ENCODE measurements at regions not wholly inside any gene's neighbourhood (a gene's known extent, or its start where the extent isn't known, plus 50 kb on each side); places are given as distances from the start of the nearest gene placed in this dataset.

DNA sequence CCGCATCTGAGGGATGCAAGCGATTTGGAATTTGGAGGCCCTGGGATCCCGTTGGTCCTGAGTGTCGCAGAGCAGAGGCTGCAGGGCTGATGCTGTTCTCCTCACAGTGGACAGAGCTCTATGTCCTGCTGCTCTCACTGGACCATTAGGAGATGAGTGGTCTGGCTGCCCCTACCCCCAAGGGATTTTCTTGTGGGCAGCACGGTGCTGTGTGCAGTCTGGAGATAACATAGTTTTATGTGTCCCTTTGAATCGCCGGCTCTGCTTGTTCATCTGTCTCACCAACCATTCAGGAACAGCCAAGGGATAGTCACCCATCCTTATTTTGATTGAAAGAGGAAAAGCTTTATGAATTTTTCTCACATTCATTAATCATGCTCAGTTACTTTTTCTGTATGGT is 49.9 kb downstream of the CHRM3 start:
- FAIRE-seq: no peak

DNA sequence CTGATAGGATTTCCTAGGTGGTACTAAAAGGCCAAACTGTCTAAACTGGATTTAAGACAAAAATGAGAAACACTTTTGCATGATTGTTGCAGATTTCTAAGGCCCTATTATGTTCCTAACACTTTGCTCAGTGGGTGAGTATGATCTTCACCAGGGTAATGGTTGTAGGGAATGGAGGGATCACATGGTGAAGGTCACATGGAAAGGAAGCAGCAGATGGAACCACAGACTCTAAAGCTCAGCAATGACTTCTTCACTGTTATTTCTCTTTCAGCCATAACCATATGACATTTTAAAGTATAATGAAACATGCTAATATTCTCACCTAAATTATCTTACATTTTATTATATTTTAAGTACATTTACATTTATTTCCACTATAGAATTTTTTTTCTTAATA is 51.5 kb downstream of the CHRM3 start:
- no peak for FAIRE-seq

DNA sequence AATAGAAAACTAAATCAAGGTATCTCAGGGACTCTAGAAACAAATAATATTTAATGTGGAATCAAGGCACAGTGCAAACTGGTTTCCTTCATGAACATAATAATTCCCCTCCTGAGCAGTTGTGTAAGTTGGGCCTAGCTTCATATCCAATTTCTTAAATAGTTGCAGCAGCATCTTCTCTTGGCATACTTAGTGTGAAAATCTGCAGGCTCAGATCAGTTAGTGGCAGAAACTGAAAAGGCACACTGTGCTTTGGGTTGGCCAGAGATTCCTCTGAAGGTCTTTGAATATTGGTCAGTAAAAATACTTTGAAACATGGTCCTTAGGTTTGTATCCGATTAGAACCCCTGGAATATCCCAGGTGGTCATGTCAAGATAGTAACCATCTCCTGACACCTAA is 52.5 kb downstream of the CHRM3 start:
- no peak for FAIRE-seq

DNA sequence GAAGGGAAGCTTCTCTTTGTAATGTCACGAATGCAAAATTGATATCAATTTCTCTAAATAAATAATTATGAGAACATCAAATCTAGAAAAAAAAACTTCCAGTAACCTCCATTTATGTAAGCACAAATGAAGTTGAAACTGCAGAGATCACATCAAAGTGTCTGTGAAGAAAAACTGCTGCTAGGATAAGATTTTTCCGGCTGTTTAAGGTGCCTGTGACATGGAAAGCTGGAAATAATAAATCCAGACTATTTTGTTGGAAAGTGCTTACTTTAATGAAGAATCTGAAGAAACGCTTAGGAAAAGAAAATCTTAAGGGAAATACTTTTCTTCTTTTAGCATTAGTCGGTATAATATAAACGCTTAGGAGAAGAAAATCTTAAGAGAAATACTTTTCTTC is 57.0 kb downstream of the CHRM3 start:
- no peak for FAIRE-seq

DNA sequence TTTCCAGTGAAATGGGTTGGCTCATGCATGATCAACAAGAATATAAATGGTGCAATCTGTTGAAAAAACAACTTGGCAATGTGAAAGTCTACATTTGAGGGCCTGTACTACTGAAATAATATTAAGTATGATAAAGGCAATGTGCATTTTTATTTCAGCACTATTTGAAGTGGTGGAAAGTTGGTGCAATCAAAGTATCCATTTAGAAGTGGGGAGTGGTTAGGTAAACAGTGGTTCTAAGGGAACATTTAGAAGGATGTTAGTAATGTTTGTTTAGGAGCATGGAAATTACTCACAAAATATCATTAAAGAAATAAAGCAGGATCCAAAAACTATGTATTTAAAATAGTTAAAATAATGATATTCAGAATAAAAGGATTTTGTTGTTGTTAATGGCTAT is 60.2 kb downstream of the CHRM3 start:
- peak; percentile 81 for FAIRE-seq

DNA sequence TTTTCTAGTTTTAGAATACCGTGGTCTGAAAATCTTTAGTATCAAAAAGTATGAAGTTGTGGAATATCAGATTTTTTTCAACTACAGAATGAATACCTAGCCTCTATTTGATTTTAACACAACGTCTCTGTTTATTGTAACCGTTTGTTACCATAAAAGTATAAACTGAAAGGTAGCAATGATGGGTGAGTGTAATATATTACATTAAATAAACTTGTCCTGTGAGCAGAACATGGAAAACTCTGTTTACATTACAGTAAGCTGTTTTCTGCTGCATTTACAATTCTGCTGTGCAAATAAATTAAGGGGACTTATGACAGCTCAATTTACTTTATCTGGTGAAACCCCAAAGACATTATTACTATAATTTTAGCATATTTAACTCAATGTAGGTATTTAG is 62.5 kb downstream of the CHRM3 start:
- FAIRE-seq: peak; percentile 99

DNA sequence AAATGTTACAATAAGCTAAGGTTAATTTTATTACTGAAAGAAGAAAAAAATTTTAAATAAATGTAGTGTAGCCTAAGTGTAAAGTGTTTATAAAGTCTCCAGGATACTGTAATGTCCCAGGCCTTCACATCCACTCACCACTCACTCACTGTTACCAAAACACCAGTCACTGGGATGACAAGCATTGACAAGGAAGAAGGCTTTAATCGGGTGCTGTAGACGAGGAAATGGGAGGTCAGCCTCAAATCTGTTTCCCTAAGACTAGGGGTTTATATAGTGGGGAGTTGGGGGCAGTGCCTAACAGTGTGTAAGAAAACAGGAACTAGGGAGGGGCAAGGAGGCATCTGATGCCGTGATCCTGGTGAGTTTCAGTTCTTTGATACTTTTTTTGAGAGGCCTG is 69.4 kb downstream of the CHRM3 start:
- FAIRE-seq: no peak

DNA sequence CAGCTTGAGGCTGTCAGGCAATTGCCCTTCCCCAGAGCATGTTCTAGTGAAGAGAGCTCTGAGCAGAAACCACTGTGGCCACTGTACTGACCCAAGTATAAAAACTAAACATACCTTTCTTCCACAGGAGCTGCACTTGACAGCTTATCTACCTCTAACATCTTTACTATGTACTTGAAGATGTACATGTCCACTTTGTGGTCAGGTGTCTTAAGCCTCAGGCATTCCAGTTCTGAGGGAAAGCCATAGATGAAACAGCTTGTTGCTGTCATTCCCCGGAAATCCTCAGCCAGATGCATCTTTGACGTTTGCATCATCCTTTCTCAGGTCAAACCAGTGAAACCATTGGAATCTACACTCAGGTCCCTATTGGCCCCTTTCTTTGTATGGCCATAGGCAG is 70.4 kb downstream of the CHRM3 start:
- FAIRE-seq: no peak

DNA sequence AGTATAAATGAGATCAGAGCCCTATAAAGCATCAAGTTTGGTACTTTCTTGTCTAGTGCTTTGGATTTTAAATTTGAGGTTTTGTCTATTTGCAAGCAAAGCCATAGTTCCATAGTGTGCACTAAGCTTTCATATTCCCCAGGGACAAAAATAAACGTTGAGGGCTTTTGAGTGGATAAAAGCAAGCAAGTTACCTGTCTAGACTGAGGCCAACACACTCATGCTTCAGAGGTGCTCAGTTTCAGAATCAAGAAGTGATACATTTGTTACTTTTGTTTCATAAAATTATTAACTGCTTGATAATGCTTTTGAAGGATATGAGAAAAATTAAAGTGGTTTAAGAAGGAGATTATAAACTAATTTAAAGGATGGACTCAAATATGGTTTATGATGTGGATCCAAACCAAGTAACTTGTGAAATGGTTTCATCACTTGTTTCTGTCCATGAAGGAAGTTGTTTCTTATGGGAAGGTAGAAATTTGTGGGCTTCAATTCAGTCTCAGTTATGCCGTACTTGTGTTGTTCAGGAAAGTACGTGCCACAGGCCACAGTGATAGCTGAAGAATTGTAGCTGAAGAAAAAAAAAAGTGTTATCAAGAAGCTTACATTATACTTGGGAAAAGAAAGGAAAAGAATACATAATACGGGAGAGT is 71.2 kb downstream of the CHRM3 start:
- FAIRE-seq: no peak

DNA sequence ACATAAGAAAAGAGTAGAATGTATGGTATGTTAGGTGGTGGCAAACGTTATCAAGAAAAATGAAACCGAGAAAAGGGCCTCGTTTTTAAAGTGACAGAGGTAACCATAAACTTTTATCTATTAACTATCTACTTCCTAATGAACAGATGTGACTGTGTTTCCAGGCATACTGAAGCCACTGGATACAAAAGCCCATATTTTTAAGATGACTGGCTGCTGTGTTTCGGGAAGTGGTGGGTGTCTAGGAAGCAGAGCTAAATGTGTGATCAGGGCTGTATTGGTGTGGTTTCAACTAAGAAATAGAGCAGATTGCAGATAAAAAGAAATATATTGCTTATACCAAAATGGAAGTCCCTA is 71.8 kb downstream of the CHRM3 start:
- no peak for FAIRE-seq

DNA sequence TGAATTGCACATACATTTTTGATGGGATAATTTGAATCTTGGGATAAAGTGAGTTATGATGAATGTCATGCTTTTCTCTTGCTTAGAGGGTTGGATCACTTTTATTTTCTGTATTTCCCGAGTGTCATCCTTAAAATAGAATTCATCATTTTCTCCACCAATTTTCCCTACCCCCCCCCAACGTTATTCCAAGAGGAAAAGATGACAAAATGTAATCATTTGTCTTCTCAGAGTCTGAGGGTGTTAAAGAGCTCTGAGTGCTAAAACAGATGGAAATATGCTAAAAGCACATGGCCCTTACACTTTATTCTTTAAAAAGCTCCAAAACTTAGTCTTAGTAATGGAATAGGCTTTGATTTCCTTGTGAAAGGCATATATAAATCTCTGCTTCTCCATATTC is 81.4 kb downstream of the CHRM3 start:
- no peak for FAIRE-seq

DNA sequence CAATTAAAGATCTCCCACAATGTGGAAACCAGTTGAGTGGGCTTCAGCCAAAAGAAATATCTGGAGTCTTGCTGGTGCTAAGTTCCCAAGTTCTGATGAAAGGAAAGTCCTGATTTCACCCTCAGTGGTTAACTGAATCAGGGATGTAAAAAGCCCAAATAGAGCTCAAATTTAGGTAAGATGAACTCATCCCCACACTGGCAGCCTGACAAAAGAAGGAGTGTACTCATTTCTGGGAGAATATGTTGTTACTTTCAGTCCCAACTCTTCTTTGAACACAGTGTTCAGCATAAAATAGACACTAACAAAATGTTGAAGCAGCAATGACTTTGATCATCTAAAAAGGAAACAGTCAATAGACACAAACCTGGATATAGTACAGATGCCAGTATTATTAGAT is 91.7 kb downstream of the CHRM3 start:
- no peak for FAIRE-seq

DNA sequence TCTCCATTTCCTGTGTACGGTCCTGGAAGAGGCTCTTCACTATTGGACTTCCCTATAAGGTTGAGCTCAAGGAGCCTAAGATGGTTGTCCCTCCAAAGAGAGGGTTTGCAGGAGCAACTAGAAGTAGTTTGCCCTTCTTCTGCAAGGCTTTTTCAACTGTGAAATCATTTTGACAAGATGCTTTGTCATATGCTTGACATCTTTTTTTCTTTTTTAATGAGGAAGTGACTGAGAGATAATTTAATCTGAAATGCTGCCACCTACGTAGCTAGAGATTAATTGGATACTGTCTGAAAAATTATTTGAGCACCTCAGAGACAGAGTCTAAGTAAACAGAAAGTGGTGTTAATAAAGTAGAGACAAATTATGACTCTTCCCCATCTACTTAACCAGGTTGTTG is 97.0 kb downstream of the CHRM3 start:
- FAIRE-seq: peak; percentile 76

DNA sequence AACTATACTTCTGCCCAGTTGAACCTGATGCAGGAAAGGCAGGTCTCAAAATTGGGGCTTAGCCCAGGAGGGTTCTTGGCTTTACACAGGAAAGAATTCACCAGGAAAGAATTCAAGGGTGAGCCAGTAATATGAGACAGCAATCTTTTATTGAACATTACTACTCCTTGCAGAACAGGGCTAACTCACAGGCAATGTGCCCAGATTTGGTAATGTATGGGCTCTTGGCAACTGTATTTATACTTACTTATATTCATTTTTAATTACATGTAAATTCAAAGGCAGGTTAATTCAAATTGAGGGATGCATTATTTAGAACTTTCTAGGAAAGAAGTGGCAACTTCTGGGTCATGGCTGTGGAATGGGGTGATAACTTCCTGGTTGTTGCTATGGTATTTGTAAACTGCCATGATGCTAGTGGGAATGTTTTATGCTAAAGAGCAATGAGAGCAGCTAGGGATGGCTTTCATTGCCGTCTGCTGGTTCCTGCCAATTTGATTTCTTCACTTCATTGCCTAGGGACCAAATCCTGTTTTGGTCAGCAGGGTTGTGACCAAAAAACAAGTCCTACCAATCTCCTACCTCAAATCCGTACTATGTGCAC is 107.5 kb downstream of the CHRM3 start:
- FAIRE-seq: no peak

DNA sequence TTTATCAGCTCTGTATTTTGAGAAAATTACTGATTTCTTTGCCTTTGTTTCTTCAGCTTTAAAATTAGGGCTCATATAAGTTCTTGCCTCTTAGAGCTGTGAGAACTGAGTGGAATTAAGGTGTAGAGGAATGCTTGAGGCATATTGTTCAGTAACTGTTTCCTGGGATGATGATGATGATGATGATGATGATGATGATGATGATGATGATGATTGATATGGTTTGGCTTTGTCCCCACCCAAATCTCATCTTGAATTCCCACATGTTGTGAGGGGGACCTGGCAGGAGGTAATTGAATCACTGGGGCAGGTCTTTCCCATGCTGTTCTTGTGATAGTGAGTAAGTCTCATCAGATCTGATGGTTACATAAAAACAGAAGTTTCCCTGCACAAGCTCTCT is 118.7 kb downstream of the CHRM3 start:
- FAIRE-seq: no peak

DNA sequence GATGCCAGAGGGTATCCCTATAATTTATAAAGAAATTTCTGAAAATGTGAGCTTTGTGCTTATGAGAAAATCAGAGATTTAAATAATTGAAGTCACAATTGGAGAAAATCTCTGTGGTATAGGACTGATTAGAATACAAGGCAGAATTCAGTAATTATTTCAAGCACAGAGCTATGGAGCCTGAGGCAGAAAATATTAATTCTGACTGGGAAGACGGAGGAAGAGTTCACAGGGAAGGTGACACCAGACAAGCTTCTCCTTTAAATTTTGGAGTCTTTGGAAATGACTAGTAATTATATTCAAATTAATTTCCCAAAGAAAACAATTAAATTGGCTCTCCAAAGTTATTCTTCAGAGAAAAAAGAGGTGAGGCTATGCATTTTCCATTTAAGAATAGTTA is 121.5 kb downstream of the CHRM3 start:
- no peak for FAIRE-seq

DNA sequence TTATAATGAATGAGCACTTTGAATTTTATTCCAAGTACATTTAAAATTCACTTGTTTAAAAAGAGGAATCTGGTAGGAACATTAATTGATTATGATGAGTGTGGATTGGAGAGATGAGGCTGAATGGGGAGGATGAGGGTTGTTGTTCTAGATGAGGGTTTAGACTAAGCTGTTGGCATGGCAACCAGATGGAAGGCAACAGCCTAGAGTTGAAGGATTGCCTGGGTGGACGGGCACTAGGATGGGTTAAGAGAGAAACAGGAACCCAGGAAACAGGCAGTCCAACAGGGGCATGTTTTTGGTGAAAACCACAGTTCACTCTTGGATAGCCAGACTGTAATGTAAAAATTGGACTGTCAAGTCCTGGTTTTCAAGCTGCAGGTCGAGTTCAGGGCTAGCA is 125.5 kb downstream of the CHRM3 start:
- FAIRE-seq: no peak

DNA sequence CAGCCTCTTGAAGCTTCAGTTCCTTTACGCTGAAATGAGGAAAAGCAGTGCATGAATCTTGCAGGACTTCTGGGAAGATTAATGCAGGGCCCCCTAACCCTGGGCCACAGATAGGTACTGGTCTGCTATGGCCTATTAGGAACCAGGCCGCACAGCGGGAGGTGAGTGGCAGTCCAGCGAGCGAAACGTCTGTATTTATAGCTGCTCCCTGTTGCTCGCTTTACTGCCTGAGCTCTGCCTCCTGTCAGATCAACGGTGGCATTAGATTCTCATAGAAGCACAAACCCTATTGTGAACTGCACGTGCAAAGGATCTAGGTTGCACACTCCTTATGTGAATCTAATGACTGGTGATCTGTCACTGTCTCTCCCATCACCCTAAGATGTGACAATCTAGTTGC is 130.2 kb downstream of the CHRM3 start:
- no peak for FAIRE-seq

DNA sequence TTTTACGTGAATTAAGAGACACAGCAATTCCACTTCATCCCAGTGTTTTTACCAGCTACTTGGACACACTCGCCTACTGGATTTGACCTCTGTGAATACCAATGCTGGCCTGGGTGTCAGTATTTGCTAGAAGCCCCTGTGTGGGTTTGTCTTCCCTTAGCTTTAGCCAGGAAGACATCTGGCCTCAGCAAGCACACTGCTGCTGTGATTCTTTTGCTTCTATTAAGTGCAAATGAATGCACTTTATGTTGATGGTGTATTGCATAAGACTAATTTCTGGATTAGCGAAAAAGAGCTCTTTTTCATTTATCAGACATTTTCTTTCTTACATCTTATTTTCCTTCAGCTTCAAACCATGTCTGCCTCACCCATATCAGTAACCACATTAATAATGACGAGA is 140.0 kb downstream of the CHRM3 start:
- FAIRE-seq: no peak

DNA sequence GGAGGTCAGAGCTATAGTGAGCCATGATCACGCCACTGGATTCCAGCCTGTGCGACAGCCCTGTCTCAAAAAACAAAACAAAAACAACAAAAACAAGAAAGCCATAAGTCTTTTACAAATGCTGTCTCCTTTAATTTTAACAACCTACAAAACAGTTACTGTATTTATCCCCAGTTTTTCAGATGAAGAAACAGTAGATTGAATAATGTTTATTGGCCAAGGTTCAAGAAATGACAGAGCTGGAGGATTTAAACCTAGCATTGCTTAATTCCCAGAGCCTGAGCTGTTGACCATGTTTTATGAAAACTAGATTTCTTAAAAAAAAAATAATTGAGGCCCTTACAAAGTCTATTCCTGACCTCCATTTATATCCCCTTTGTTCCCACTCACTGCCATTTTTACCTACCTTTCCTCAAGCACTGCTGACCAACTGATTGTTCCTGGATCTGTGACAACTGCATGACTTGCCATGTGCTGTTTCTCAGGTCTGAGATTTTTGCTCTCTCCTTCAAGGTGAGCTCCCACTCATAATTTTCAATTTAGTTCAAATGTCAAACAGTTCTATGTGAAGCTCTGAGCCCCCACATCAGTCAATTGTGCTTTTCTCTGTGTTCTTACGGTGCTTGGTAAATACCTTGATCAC is 140.8 kb downstream of the CHRM3 start:
- no peak for FAIRE-seq

DNA sequence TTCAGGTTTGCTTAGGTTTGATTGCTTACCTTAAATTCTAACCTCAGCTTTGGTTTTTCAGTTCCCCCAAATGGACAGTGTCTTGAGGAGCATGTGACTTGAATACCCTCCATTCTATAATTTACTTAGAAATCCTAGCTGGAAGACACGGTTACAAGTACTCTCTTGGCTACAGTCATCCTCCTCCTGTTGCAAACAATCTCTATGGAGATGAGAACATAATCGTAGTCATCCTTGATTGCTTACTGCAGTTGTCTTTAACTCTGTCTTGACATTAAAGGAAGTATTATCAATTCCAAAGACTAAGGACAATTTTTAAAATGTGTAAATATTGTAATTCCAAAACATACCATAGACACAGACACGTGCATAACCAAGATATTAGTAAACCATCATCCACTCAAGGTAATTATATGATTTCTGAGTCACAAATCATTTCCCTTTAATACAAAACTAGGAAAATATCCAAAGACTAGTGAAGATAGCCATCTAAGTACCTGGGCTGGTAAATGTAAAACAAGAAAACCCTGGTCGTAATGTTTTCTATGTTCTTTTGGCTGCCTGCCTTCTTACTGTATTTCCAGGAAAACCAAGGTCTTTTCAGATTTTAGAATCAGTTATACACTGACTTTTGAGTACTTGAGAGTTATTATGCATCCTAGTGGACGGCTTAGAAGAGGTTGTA is 149.9 kb downstream of the CHRM3 start:
- no peak for FAIRE-seq

DNA sequence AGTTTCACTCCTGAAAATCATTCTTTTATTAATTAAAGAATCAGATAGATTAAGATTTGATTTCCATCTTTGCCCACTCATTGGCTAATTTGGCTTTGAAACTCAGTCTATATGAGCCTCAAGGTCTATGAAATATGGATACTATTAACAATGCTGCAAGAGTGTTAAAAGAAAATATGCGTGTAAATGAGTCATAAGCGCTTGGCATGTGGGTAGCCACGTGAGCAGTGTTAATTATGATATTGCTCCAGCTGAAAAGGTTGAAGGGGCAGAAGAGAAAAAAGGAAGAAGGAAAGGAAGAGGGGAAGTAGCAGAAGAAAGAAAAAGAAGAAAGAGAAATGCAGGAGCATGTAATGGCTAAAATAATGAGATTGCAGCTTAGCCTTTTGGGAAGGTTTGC is 151.4 kb downstream of the CHRM3 start:
- no peak for FAIRE-seq

DNA sequence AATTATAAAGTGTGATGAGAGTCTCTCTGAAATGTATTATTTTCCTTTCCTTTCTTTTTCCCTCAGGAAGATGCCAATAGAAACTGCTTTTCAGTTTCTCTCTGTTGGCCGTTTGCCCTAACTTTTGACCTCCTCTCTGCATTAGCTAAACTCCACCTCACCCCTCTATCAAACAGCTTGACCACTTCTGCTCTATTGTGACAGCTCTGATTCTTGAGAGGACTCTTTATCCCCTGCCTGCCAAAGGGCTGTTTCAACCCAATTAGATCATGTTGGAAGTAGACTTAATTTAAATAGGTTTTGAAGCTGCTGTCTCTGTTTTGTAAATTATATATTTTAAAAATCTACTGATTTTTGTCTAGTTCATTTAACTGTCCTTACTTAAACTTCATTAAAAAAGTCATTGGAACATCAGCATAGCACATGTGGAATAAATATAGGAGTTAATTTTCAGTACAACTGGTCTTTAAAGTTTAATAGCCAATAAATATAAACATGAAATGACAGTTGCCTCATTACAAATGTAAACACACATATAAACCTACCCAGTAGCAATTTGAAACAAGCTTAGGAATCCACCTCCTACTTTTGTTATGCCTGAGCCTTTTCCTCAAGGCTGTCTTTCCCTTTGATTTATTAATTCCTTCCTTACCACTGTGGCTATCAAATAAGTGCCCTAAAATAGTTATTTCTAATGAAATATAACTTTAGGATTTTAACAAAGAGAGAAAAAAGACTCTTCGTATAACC is 152.0 kb downstream of the CHRM3 start:
- FAIRE-seq: no peak

DNA sequence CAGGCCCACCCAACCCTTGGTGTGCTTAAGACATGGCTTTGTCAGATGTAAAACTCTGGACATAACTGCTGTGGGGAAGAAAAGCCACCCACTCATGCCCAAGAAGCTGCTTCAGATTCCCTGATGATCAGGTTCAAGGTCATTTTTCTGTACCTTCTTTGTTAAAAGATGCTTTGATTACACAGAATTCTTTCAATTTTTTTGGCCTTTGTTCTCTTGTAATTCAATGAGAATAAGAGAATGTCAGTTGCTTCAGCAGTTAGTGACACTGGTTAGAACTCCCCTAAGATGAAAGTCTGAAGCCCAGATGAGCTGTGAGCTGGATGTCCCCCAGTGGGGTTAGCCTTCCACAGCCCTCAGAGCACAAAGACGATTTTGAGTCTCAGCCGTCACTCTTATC is 152.7 kb downstream of the CHRM3 start:
- no peak for FAIRE-seq

Data from islet of Langerhans (tissue), 1 donor.